GM06990 (cell line): ENCODE measurements at regions not wholly inside any gene's neighbourhood (a gene's known extent, or its start where the extent isn't known, plus 50 kb on each side); places are given as distances from the start of the nearest gene placed in this dataset.

ENCODE experiments used
- DNase-seq: peaks from one replicate; pipeline ENCODE4 v3.0.0-alpha.2; 2011; ENCODE audit not compliant: insufficient read length; ENCODE audit errors: extremely low read depth
- H3K27me3 ChIP-seq: replicated peaks from 2 replicates; pipeline ENCODE4 v1.6.0; 2011; ENCODE audit warnings: low read length; ENCODE audit not compliant: control insufficient read depth, insufficient read depth
- H3K36me3 ChIP-seq: 2 replicates; pipeline ENCODE4 v1.5.1; 2011; ENCODE audit warnings: low read length; ENCODE audit not compliant: control insufficient read depth, insufficient read depth
- H3K4me3 ChIP-seq: replicated peaks from 2 replicates; pipeline ENCODE4 v1.5.1; 2011; ENCODE audit warnings: low read depth, mild to moderate bottlenecking, control low read depth, low read length
- TF ChIP-seq, protein P1 (sequence below): IDR thresholded peaks from 2 replicates; pipeline ENCODE4 v1.5.1; 2011; ENCODE audit warnings: low read length, control low read depth, mild to moderate bottlenecking, inconsistent platforms; ENCODE audit not compliant: insufficient read depth, poor library complexity, severe bottlenecking

DNA sequence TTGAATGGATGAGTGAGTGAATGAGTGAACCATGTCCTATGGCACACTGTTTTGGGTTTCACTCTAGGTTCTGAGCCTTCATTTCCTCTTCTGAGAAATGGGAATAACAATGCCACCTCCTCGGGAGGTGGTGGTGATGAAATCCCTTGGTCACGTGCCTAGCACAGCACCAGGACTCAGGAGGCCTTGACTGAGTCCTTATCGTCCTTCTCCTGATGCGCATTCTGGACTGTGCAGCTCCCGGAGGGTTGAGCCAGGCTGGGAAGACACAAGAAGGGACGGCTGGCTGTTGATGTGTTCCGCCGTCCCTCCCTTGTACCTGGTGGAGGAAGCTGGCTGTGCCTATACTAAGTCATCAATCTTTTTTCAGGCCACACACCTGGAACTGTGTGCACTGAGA, 437.3 kb downstream of the ZNF521 start:
- DNase-seq, result no peak
- Histone ChIP-seq H3K27me3 (no peaks in the 10 kb centered on the region; the same call in 1 of the 2 replicates), H3K36me3 (no peaks in the 10 kb centered on the region), H3K4me3 (no peak overlapping the region)
- TF ChIP-seq, protein P1, sequence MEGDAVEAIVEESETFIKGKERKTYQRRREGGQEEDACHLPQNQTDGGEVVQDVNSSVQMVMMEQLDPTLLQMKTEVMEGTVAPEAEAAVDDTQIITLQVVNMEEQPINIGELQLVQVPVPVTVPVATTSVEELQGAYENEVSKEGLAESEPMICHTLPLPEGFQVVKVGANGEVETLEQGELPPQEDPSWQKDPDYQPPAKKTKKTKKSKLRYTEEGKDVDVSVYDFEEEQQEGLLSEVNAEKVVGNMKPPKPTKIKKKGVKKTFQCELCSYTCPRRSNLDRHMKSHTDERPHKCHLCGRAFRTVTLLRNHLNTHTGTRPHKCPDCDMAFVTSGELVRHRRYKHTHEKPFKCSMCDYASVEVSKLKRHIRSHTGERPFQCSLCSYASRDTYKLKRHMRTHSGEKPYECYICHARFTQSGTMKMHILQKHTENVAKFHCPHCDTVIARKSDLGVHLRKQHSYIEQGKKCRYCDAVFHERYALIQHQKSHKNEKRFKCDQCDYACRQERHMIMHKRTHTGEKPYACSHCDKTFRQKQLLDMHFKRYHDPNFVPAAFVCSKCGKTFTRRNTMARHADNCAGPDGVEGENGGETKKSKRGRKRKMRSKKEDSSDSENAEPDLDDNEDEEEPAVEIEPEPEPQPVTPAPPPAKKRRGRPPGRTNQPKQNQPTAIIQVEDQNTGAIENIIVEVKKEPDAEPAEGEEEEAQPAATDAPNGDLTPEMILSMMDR, result no peak

DNA sequence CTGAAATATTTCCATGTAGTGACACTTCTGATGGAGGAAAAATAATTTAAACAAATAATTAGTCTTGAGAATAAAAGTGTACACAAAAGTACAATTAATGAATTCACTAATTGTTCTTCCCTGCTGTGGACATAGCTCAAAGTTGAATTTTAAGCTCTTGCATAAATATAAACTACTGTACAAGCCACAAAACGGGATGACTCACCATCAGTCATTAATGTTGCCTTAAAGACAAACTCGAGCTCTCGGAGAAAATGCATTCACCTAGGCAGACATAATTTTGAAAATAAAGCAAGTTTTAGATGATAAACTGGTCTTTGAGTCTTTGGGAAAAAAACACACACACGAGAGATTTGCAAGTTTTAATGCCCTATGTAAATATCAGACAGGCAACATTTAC, 436.4 kb downstream of the ZNF521 start:
- no peaks in the 10 kb centered on the region; the same call in 1 of the 2 replicates for H3K27me3 ChIP-seq
- H3K4me3 ChIP-seq, result no peak overlapping the region
- no peaks in the 10 kb centered on the region for H3K36me3 ChIP-seq
- DNase-seq, result no peak
- TF ChIP-seq, protein P1, result no peak

DNA sequence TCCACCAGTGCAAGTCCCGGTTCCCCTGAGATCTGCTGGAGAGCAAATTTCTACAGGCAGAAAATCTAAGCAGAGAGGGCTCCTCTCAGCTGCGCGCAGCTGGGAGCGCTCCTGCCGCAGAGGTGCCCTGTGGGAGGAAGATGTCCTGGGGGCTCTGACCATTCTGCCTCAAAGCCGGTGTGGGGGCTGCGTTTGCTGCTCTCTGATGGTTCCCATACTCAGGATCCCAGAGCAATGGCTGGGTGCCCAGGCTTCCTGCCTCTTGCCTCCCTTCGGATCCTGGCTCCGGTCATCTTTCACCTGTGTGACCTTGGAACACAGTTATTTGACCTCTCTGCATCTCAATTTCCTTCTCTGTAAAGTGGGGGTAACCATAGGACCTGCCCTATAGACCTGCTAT, 434.2 kb downstream of the ZNF521 start:
- Histone ChIP-seq H3K4me3 (no peak overlapping the region), H3K27me3 (no peaks in the 10 kb centered on the region), H3K36me3 (no peaks in the 10 kb centered on the region)
- DNase-seq, result no peak
- TF ChIP-seq, protein P1, result no peak

DNA sequence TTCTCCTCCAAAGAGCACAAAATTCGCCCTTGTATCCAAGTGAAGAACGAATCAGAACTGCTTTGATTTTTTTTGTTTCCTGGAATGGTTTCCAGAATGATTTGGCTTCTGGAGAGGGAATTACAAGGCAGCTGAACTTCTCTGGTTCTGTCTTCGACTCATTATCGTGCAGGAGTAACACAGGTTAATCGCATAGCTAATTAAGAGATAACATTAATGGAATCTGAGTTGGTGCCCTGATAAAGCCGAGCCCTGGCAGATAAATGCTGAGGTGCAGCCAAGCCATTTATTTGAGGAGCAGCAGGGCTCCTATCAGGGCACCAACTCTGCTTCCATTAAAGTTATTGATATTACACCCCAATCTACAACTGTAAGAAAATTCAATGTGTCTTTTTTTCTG, 433.7 kb downstream of the ZNF521 start:
- no peak for DNase-seq
- no peaks in the 10 kb centered on the region for H3K27me3 ChIP-seq
- no peaks in the 10 kb centered on the region for H3K36me3 ChIP-seq
- no peak overlapping the region for H3K4me3 ChIP-seq
- TF ChIP-seq, protein P1, result no peak

DNA sequence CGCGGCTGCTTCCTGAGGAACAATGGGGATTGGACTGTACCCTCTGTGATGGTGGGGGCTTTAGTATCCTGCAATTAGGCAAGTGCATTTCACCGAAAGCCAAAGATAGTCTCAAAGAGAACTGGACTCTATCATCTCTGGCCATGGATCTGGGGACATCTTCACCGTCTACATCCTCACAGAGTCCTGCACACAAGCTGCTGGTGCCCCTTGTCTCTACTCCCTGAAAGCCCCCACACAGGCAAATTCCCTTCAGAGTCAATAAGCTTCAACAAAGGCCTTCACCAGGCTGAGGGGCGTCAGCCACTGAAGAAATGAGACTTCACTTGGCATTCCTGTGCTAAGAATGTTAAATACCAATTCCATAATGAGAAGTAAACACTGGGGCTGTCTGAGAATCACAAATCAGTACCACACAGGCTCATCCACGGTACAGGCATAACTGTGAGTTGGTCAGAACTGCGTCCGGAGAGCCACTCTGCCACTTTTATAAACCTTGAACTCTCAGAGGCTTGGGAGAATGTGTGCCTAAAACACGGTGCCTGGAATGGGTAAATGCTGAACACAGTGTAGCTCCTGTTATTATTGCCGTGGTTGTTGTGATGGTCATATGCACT, 432.7 kb downstream of the ZNF521 start:
- Histone ChIP-seq H3K4me3 (no peak overlapping the region), H3K36me3 (no peaks in the 10 kb centered on the region), H3K27me3 (no peaks in the 10 kb centered on the region)
- no peak for DNase-seq
- TF ChIP-seq, protein P1, result no peak

DNA sequence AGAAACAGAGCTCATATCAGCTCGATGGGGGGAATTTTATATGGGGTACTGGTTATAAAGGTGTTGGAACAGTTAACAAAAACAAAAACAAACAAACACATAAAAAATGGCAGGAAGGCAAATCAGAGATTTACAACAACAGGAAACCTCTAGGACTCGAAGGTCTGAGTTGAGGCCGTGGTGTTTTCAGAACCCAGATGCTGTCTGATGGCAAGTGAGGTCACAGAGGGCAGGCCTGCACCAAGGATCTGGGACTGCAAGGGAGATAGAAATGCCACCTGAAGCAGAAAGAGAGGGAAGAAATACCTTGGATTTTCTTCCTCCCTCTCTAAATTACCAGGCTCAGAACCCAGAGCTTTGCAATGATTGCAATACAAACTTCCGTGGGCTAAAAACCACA, 429.5 kb downstream of the ZNF521 start:
- no peak for DNase-seq
- H3K36me3 ChIP-seq, result no peaks in the 10 kb centered on the region
- TF ChIP-seq, protein P1, result no peak
- H3K4me3 ChIP-seq, result no peak overlapping the region
- no peaks in the 10 kb centered on the region for H3K27me3 ChIP-seq
